ENCODE measurements at regions not wholly inside any gene's neighbourhood (a gene's known extent, or its start where the extent isn't known, plus 50 kb on each side); places are given as distances from the start of the nearest gene placed in this dataset.

- no peak for TF ChIP-seq RAD21 (IDR thresholded peaks at IDR 0.05; ENCODE audit: low read depth)
- no peak for TF ChIP-seq TCF12 (IDR thresholded peaks at IDR 0.05; ENCODE audit: low read depth)
- TF ChIP-seq EGR1 (IDR thresholded peaks at IDR 0.05): no peak
- no peak for TF ChIP-seq TAF1 (IDR thresholded peaks at IDR 0.05; ENCODE audit: low read depth)
- TF ChIP-seq CREB1 (IDR thresholded peaks at IDR 0.05; ENCODE audit: low read depth): no peak
- TF ChIP-seq REST (IDR thresholded peaks at IDR 0.05; ENCODE audit: low read depth): no peak
- no peak for TF ChIP-seq ZBTB7A (IDR thresholded peaks at IDR 0.05; ENCODE audit: low read depth)
- no peak for TF ChIP-seq FOXM1 (IDR thresholded peaks at IDR 0.05; ENCODE audit: borderline replicate concordance, low read depth)
- no peak for TF ChIP-seq CEBPB (IDR thresholded peaks at IDR 0.05)
- TF ChIP-seq YY1 (IDR thresholded peaks at IDR 0.05; ENCODE audit: low read depth): no peak
- TF ChIP-seq MAX (IDR thresholded peaks at IDR 0.05): no peak
Measured at GRCh38 chr19:32012886-32013631, 332.4 kb upstream of the ZNF507 start.

GRCh38 chr19:32017176-32017953 is 328.0 kb upstream of the ZNF507 start:
- TF ChIP-seq YY1 (IDR thresholded peaks at IDR 0.05; ENCODE audit: low read depth): no peak
- TF ChIP-seq FOXM1 (IDR thresholded peaks at IDR 0.05; ENCODE audit: borderline replicate concordance, low read depth): no peak
- no peak for TF ChIP-seq TAF1 (IDR thresholded peaks at IDR 0.05; ENCODE audit: low read depth)
- no peak for TF ChIP-seq CREB1 (IDR thresholded peaks at IDR 0.05; ENCODE audit: low read depth)
- no peak for TF ChIP-seq ZBTB7A (IDR thresholded peaks at IDR 0.05; ENCODE audit: low read depth)
- TF ChIP-seq CEBPB (IDR thresholded peaks at IDR 0.05): no peak
- no peak for TF ChIP-seq TEAD4 (IDR thresholded peaks at IDR 0.05)
- no peak for TF ChIP-seq MAX (IDR thresholded peaks at IDR 0.05)
- TF ChIP-seq RAD21 (IDR thresholded peaks at IDR 0.05; ENCODE audit: low read depth): no peak
- no peak for TF ChIP-seq REST (IDR thresholded peaks at IDR 0.05; ENCODE audit: low read depth)
- no peak for TF ChIP-seq TCF12 (IDR thresholded peaks at IDR 0.05; ENCODE audit: low read depth)
- TF ChIP-seq EGR1 (IDR thresholded peaks at IDR 0.05): no peak
- no peak for TF ChIP-seq EP300 (IDR thresholded peaks at IDR 0.05; ENCODE audit: borderline replicate concordance)
- TF ChIP-seq NFIC (IDR thresholded peaks at IDR 0.05): no peak
- TF ChIP-seq USF1 (IDR thresholded peaks at IDR 0.05): no peak

GRCh38 chr19:32018014-32018413 is 327.4 kb upstream of the ZNF507 start:
- no peak for TF ChIP-seq MAX (IDR thresholded peaks at IDR 0.05)
- TF ChIP-seq TCF12 (IDR thresholded peaks at IDR 0.05; ENCODE audit: low read depth): no peak
- no peak for TF ChIP-seq YY1 (IDR thresholded peaks at IDR 0.05; ENCODE audit: low read depth)
- no peak for TF ChIP-seq USF1 (IDR thresholded peaks at IDR 0.05)
- no peak for TF ChIP-seq EP300 (IDR thresholded peaks at IDR 0.05; ENCODE audit: borderline replicate concordance)
- TF ChIP-seq RAD21 (IDR thresholded peaks at IDR 0.05; ENCODE audit: low read depth): no peak
- TF ChIP-seq EGR1 (IDR thresholded peaks at IDR 0.05): no peak
- TF ChIP-seq FOXM1 (IDR thresholded peaks at IDR 0.05; ENCODE audit: borderline replicate concordance, low read depth): no peak
- no peak for TF ChIP-seq CEBPB (IDR thresholded peaks at IDR 0.05)
- TF ChIP-seq TAF1 (IDR thresholded peaks at IDR 0.05; ENCODE audit: low read depth): no peak
- no peak for TF ChIP-seq ZBTB7A (IDR thresholded peaks at IDR 0.05; ENCODE audit: low read depth)

GRCh38 chr19:32020538-32020937 is 324.9 kb upstream of the ZNF507 start:
- TF ChIP-seq TCF12 (IDR thresholded peaks at IDR 0.05; ENCODE audit: low read depth) (no peak), REST (IDR thresholded peaks at IDR 0.05; ENCODE audit: low read depth) (no peak)

Data from Ishikawa (cell line).